ENCODE measurements at regions not wholly inside any gene's neighbourhood (a gene's known extent, or its start where the extent isn't known, plus 50 kb on each side); places are given as distances from the start of the nearest gene placed in this dataset.
"Not testable (repeated sequence)": the region's sequence is repeated elsewhere in the genome, so short reads cannot be mapped to it uniquely, and the experiment has no call there.

- no peaks in the 10 kb centered on the region for H3K4me1 ChIP-seq (ENCODE audit: insufficient read depth, low read length)
- H3K9me3 ChIP-seq (ENCODE audit: low read depth, low read length): no peaks in the 10 kb centered on the region
- no peaks in the 10 kb centered on the region for H3K27me3 ChIP-seq (ENCODE audit: insufficient read depth, low read length)
- H3K4me3 ChIP-seq (ENCODE audit: low read length): no peak overlapping the region
These were observed 1551.0 kb downstream of the GRIK2 start for GRCh38 chr6:102944475-102944874.

GRCh38 chr6:102942206-102942605 lies 1548.7 kb downstream of the GRIK2 start:
- Histone ChIP-seq H3K4me3 (ENCODE audit: low read length) (no peak overlapping the region), H3K9me3 (ENCODE audit: low read depth, low read length) (no peaks in the 10 kb centered on the region), H3K4me1 (ENCODE audit: insufficient read depth, low read length) (no peaks in the 10 kb centered on the region), H3K27me3 (ENCODE audit: insufficient read depth, low read length) (no peaks in the 10 kb centered on the region)

GRCh38 chr6:102936959-102937358 lies 1543.5 kb downstream of the GRIK2 start:
- no peak overlapping the region for H3K4me3 ChIP-seq (ENCODE audit: low read length)
- no peaks in the 10 kb centered on the region for H3K4me1 ChIP-seq (ENCODE audit: insufficient read depth, low read length)
- H3K9me3 ChIP-seq (ENCODE audit: low read depth, low read length): no peaks in the 10 kb centered on the region
- H3K27me3 ChIP-seq (ENCODE audit: insufficient read depth, low read length): no peaks in the 10 kb centered on the region

- no peaks in the 10 kb centered on the region for H3K4me1 ChIP-seq (ENCODE audit: insufficient read depth, low read length)
- H3K9me3 ChIP-seq (ENCODE audit: low read depth, low read length): no peaks in the 10 kb centered on the region
- no peaks in the 10 kb centered on the region for H3K27me3 ChIP-seq (ENCODE audit: insufficient read depth, low read length)
- no peak overlapping the region for H3K4me3 ChIP-seq (ENCODE audit: low read length)
These were observed 1534.6 kb downstream of the GRIK2 start for GRCh38 chr6:102928109-102928508.

GRCh38 chr6:102918161-102918560 lies 1524.7 kb downstream of the GRIK2 start:
- H3K9me3 ChIP-seq (ENCODE audit: low read depth, low read length): no peaks in the 10 kb centered on the region

GRCh38 chr6:102911571-102911970 lies 1518.1 kb downstream of the GRIK2 start:
- Histone ChIP-seq H3K4me1 (ENCODE audit: insufficient read depth, low read length) (no peaks in the 10 kb centered on the region), H3K27me3 (ENCODE audit: insufficient read depth, low read length) (no peaks in the 10 kb centered on the region), H3K4me3 (ENCODE audit: low read length) (no peak overlapping the region), H3K9me3 (ENCODE audit: low read depth, low read length) (no peaks in the 10 kb centered on the region)

More at GRCh38 chr6:102918161-102918560, 1524.7 kb downstream of the GRIK2 start:
- Histone ChIP-seq H3K27me3 (ENCODE audit: insufficient read depth, low read length) (no peaks in the 10 kb centered on the region), H3K4me3 (ENCODE audit: low read length) (no peak overlapping the region), H3K4me1 (ENCODE audit: insufficient read depth, low read length) (no peaks in the 10 kb centered on the region)

GRCh38 chr6:102910701-102911139 lies 1517.2 kb downstream of the GRIK2 start:
- not testable (repeated sequence) for H3K27me3 ChIP-seq (ENCODE audit: insufficient read depth, low read length); H3K9me3 ChIP-seq (ENCODE audit: low read depth, low read length); H3K4me3 ChIP-seq (ENCODE audit: low read length); H3K4me1 ChIP-seq (ENCODE audit: insufficient read depth, low read length)

- Histone ChIP-seq H3K27me3 (ENCODE audit: insufficient read depth, low read length) (no peaks in the 10 kb centered on the region), H3K4me1 (ENCODE audit: insufficient read depth, low read length) (no peaks in the 10 kb centered on the region), H3K9me3 (ENCODE audit: low read depth, low read length) (no peaks in the 10 kb centered on the region), H3K4me3 (ENCODE audit: low read length) (no peak overlapping the region)
These were observed 1513.7 kb downstream of the GRIK2 start for GRCh38 chr6:102907181-102907580.

- Histone ChIP-seq H3K27me3 (ENCODE audit: insufficient read depth, low read length) (no peaks in the 10 kb centered on the region), H3K4me3 (ENCODE audit: low read length) (no peak overlapping the region), H3K4me1 (ENCODE audit: insufficient read depth, low read length) (no peaks in the 10 kb centered on the region), H3K9me3 (ENCODE audit: low read depth, low read length) (no peaks in the 10 kb centered on the region)
These were observed 1509.0 kb downstream of the GRIK2 start for GRCh38 chr6:102902471-102902870.

- no peaks in the 10 kb centered on the region for H3K9me3 ChIP-seq (ENCODE audit: low read depth, low read length)
- H3K4me3 ChIP-seq (ENCODE audit: low read length): no peak overlapping the region
- H3K4me1 ChIP-seq (ENCODE audit: insufficient read depth, low read length): no peaks in the 10 kb centered on the region
- no peaks in the 10 kb centered on the region for H3K27me3 ChIP-seq (ENCODE audit: insufficient read depth, low read length)
These were observed 1502.2 kb downstream of the GRIK2 start for GRCh38 chr6:102895683-102896082.

- Histone ChIP-seq H3K4me3 (ENCODE audit: low read length) (no peak overlapping the region), H3K27me3 (ENCODE audit: insufficient read depth, low read length) (no peaks in the 10 kb centered on the region), H3K4me1 (ENCODE audit: insufficient read depth, low read length) (no peaks in the 10 kb centered on the region), H3K9me3 (ENCODE audit: low read depth, low read length) (no peaks in the 10 kb centered on the region)
These were observed 1491.7 kb downstream of the GRIK2 start for GRCh38 chr6:102885165-102885564.

GRCh38 chr6:102853249-102853955 lies 1459.9 kb downstream of the GRIK2 start:
- H3K4me3 ChIP-seq (ENCODE audit: low read length): no peak overlapping the region
- H3K27me3 ChIP-seq (ENCODE audit: insufficient read depth, low read length): no peaks in the 10 kb centered on the region
- H3K4me1 ChIP-seq (ENCODE audit: insufficient read depth, low read length): no peaks in the 10 kb centered on the region
- no peaks in the 10 kb centered on the region for H3K9me3 ChIP-seq (ENCODE audit: low read depth, low read length)

- Histone ChIP-seq H3K4me3 (ENCODE audit: low read length) (no peak overlapping the region), H3K27me3 (ENCODE audit: insufficient read depth, low read length) (no peaks in the 10 kb centered on the region), H3K4me1 (ENCODE audit: insufficient read depth, low read length) (no peaks in the 10 kb centered on the region), H3K9me3 (ENCODE audit: low read depth, low read length) (no peaks in the 10 kb centered on the region)
These were observed 1455.3 kb downstream of the GRIK2 start for GRCh38 chr6:102848796-102849195.

- Histone ChIP-seq H3K4me1 (ENCODE audit: insufficient read depth, low read length) (no peaks in the 10 kb centered on the region), H3K27me3 (ENCODE audit: insufficient read depth, low read length) (no peaks in the 10 kb centered on the region), H3K4me3 (ENCODE audit: low read length) (no peak overlapping the region)
These were observed 1454.7 kb downstream of the GRIK2 start for GRCh38 chr6:102848210-102848609.

GRCh38 chr6:102841060-102841459 lies 1447.6 kb downstream of the GRIK2 start:
- Histone ChIP-seq H3K27me3 (ENCODE audit: insufficient read depth, low read length) (no peaks in the 10 kb centered on the region), H3K4me1 (ENCODE audit: insufficient read depth, low read length) (no peaks in the 10 kb centered on the region), H3K4me3 (ENCODE audit: low read length) (no peak overlapping the region), H3K9me3 (ENCODE audit: low read depth, low read length) (no peaks in the 10 kb centered on the region)

More at GRCh38 chr6:102848210-102848609, 1454.7 kb downstream of the GRIK2 start:
- H3K9me3 ChIP-seq (ENCODE audit: low read depth, low read length): no peaks in the 10 kb centered on the region

GRCh38 chr6:102832021-102832420 lies 1438.5 kb downstream of the GRIK2 start:
- Histone ChIP-seq H3K27me3 (ENCODE audit: insufficient read depth, low read length) (no peaks in the 10 kb centered on the region), H3K4me3 (ENCODE audit: low read length) (no peak overlapping the region), H3K4me1 (ENCODE audit: insufficient read depth, low read length) (no peaks in the 10 kb centered on the region), H3K9me3 (ENCODE audit: low read depth, low read length) (no peaks in the 10 kb centered on the region)

All from mononuclear cell (primary cell).